Kidney glomerular epithelial cell (primary cell): ENCODE measurements at regions not wholly inside any gene's neighbourhood (a gene's known extent, or its start where the extent isn't known, plus 50 kb on each side); places are given as distances from the start of the nearest gene placed in this dataset.
"Not testable (repeated sequence)": the region's sequence is repeated elsewhere in the genome, so short reads cannot be mapped to it uniquely, and the experiment has no call there.

Source experiments
- DNase-seq: peaks from one replicate; lab custom pipeline; 2025; lab: John Stamatoyannopoulos, UW

GRCh38 chr1:43108080-43108479 lies 64.0 kb downstream of the EBNA1BP2 start:
- no peak for DNase-seq

GRCh38 chr1:43107664-43108063 lies 64.4 kb downstream of the EBNA1BP2 start:
- no peak for DNase-seq

- DNase-seq, result no peak
Measured at GRCh38 chr1:43104027-43104763, 67.9 kb downstream of the EBNA1BP2 start.

GRCh38 chr1:43101061-43101460 lies 71.0 kb downstream of the EBNA1BP2 start:
- DNase-seq, result no peak

- no peak for DNase-seq
Measured at GRCh38 chr1:43098200-43098599, 73.9 kb downstream of the EBNA1BP2 start.

GRCh38 chr1:43096528-43096927 lies 75.6 kb downstream of the EBNA1BP2 start:
- DNase-seq, result not testable (repeated sequence)

GRCh38 chr1:43090812-43091211 lies 81.3 kb downstream of the EBNA1BP2 start:
- DNase-seq, result not testable (repeated sequence)

- not testable (repeated sequence) for DNase-seq
Measured at GRCh38 chr1:43090157-43090556, 81.9 kb downstream of the EBNA1BP2 start.

GRCh38 chr1:43083375-43083891 lies 88.7 kb downstream of the EBNA1BP2 start:
- DNase-seq, result no peak

GRCh38 chr1:43082740-43083139 lies 89.3 kb downstream of the EBNA1BP2 start:
- DNase-seq, result no peak

GRCh38 chr1:43077273-43077672 lies 94.8 kb downstream of the EBNA1BP2 start:
- DNase-seq, result no peak

GRCh38 chr1:43074709-43075108 lies 97.4 kb downstream of the EBNA1BP2 start:
- DNase-seq, result no peak

- no peak for DNase-seq
Measured at GRCh38 chr1:43074244-43074643, 97.8 kb downstream of the EBNA1BP2 start.

- DNase-seq, result peak; percentile 63
Measured at GRCh38 chr1:43073490-43074230, 98.4 kb downstream of the EBNA1BP2 start.

- no peak for DNase-seq
Measured at GRCh38 chr1:43072314-43072713, 99.8 kb downstream of the EBNA1BP2 start.

GRCh38 chr1:43071241-43071640 lies 100.8 kb downstream of the EBNA1BP2 start:
- DNase-seq, result no peak

- DNase-seq, result no peak
Measured at GRCh38 chr1:43069461-43070050, 102.5 kb downstream of the EBNA1BP2 start.

GRCh38 chr1:43068911-43069310 lies 103.2 kb downstream of the EBNA1BP2 start:
- DNase-seq, result no peak

GRCh38 chr1:43067977-43068751 lies 103.9 kb downstream of the EBNA1BP2 start:
- no peak for DNase-seq

- no peak for DNase-seq
Measured at GRCh38 chr1:43067233-43067745, 104.8 kb downstream of the EBNA1BP2 start.

GRCh38 chr1:43066578-43066977 lies 105.5 kb downstream of the EBNA1BP2 start:
- DNase-seq, result no peak
